ENCODE measurements at regions not wholly inside any gene's neighbourhood (a gene's known extent, or its start where the extent isn't known, plus 50 kb on each side); places are given as distances from the start of the nearest gene placed in this dataset.

- DNase-seq, result no peak
- no peak overlapping the region for H2AFZ ChIP-seq (ENCODE audit: low read length)
- no peak for TF ChIP-seq CTCF (IDR thresholded peaks at IDR 0.05; ENCODE audit: low read length)
- no peak for TF ChIP-seq EZH2 (optimal IDR thresholded peaks at IDR 0.05; ENCODE audit: low read depth, low read length)
- TF ChIP-seq EZH2phosphoT487 (IDR thresholded peaks at IDR 0.05; ENCODE audit: low read length), result no peak
- no peak overlapping the region for H3K4me3 ChIP-seq (ENCODE audit: low read length)
- no peaks in the 10 kb centered on the region for H3K27me3 ChIP-seq (replicated peaks; ENCODE audit: insufficient read depth, low read length)
- H3K9ac ChIP-seq (ENCODE audit: low read length), result no peak overlapping the region
- no peaks in the 10 kb centered on the region for H3F3A ChIP-seq (ENCODE audit: insufficient read depth, low read length)
- H3K9me3 ChIP-seq (replicated peaks; ENCODE audit: insufficient read depth, low read length), result no peaks in the 10 kb centered on the region
- no peaks in the 10 kb centered on the region for H3K79me2 ChIP-seq (ENCODE audit: low read length)
- H3K36me3 ChIP-seq (replicated peaks; ENCODE audit: insufficient read depth, low read length), result no peaks in the 10 kb centered on the region
- H3K9me2 ChIP-seq (replicated peaks; ENCODE audit: insufficient read depth, low read length), result no peaks in the 10 kb centered on the region
- no peaks in the 10 kb centered on the region for H4K20me1 ChIP-seq (ENCODE audit: insufficient read depth, low read length)
- no peaks in the 10 kb centered on the region for H3K4me1 ChIP-seq (ENCODE audit: low read length)
- H3K27ac ChIP-seq (ENCODE audit: low read length), result no peak overlapping the region
- no peak overlapping the region for H3K4me2 ChIP-seq (ENCODE audit: low read depth, low read length)
Observed at GRCh38 chr22:49392841-49393510, 434.7 kb downstream of the BRD1 start.

- no peaks in the 10 kb centered on the region for H3K9me3 ChIP-seq (replicated peaks; ENCODE audit: insufficient read depth, low read length)
- TF ChIP-seq CTCF (IDR thresholded peaks at IDR 0.05; ENCODE audit: low read length) (no peak), EZH2phosphoT487 (IDR thresholded peaks at IDR 0.05; ENCODE audit: low read length) (no peak), EZH2 (optimal IDR thresholded peaks at IDR 0.05; ENCODE audit: low read depth, low read length) (no peak)
- no peak for DNase-seq
Observed at GRCh38 chr22:49392247-49392646, 435.4 kb downstream of the BRD1 start.

GRCh38 chr22:49391436-49391835, 436.2 kb downstream of the BRD1 start:
- no peak for DNase-seq
- no peak overlapping the region for H3K9ac ChIP-seq (ENCODE audit: low read length)
- H3K4me1 ChIP-seq (ENCODE audit: low read length), result no peaks in the 10 kb centered on the region
- TF ChIP-seq EZH2phosphoT487 (IDR thresholded peaks at IDR 0.05; ENCODE audit: low read length) (no peak), CTCF (IDR thresholded peaks at IDR 0.05; ENCODE audit: low read length) (no peak), EZH2 (optimal IDR thresholded peaks at IDR 0.05; ENCODE audit: low read depth, low read length) (no peak)
- H3K9me2 ChIP-seq (replicated peaks; ENCODE audit: insufficient read depth, low read length), result no peaks in the 10 kb centered on the region
- H3K27me3 ChIP-seq (replicated peaks; ENCODE audit: insufficient read depth, low read length), result no peaks in the 10 kb centered on the region
- no peaks in the 10 kb centered on the region for H3K36me3 ChIP-seq (replicated peaks; ENCODE audit: insufficient read depth, low read length)
- no peaks in the 10 kb centered on the region for H3K9me3 ChIP-seq (replicated peaks; ENCODE audit: insufficient read depth, low read length)
- no peak overlapping the region for H3K27ac ChIP-seq (ENCODE audit: low read length)
- no peaks in the 10 kb centered on the region for H4K20me1 ChIP-seq (ENCODE audit: insufficient read depth, low read length)
- no peak overlapping the region for H3K4me2 ChIP-seq (ENCODE audit: low read depth, low read length)
- no peaks in the 10 kb centered on the region for H3F3A ChIP-seq (ENCODE audit: insufficient read depth, low read length)
- H2AFZ ChIP-seq (ENCODE audit: low read length), result no peak overlapping the region
- no peaks in the 10 kb centered on the region for H3K79me2 ChIP-seq (ENCODE audit: low read length)
- no peak overlapping the region for H3K4me3 ChIP-seq (ENCODE audit: low read length)

More at GRCh38 chr22:49392247-49392646, 435.4 kb downstream of the BRD1 start:
- H3K9me2 ChIP-seq (replicated peaks; ENCODE audit: insufficient read depth, low read length), result no peaks in the 10 kb centered on the region
- H3K4me2 ChIP-seq (ENCODE audit: low read depth, low read length), result no peak overlapping the region
- no peaks in the 10 kb centered on the region for H3K79me2 ChIP-seq (ENCODE audit: low read length)
- no peaks in the 10 kb centered on the region for H3K27me3 ChIP-seq (replicated peaks; ENCODE audit: insufficient read depth, low read length)
- H3K36me3 ChIP-seq (replicated peaks; ENCODE audit: insufficient read depth, low read length), result no peaks in the 10 kb centered on the region
- no peak overlapping the region for H3K9ac ChIP-seq (ENCODE audit: low read length)
- H3K27ac ChIP-seq (ENCODE audit: low read length), result no peak overlapping the region
- H4K20me1 ChIP-seq (ENCODE audit: insufficient read depth, low read length), result no peaks in the 10 kb centered on the region
- H3F3A ChIP-seq (ENCODE audit: insufficient read depth, low read length), result no peaks in the 10 kb centered on the region
- H3K4me1 ChIP-seq (ENCODE audit: low read length), result no peaks in the 10 kb centered on the region
- H3K4me3 ChIP-seq (ENCODE audit: low read length), result no peak overlapping the region
- H2AFZ ChIP-seq (ENCODE audit: low read length), result no peak overlapping the region

Data from MM.1S (cell line).